COR-L47 (cell line): ENCODE measurements at regions not wholly inside any gene's neighbourhood (a gene's known extent, or its start where the extent isn't known, plus 50 kb on each side); places are given as distances from the start of the nearest gene placed in this dataset.

Experiments used
- DNase-seq: peaks from one replicate; lab custom pipeline; 2025; lab: John Stamatoyannopoulos, UW

DNA sequence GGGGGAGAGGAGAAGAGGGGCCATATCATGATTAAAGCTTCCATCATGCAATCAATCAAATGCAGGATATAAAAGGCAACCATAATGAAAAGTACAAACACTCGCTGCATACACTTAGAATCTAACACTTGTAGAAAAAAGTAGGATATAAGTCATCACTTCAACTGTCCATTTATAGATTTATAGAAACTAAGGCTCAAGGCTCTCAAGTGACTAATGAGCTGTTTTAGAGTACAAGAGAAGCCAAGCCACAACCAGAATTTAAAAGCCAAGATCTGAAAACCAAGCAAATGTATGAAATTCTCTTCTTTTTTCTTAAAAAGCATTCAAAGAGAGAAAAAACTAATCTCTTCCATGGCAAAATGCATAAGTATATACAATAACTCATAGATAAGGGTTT, 160.2 kb upstream of the BLID start:
- DNase-seq: no peak

DNA sequence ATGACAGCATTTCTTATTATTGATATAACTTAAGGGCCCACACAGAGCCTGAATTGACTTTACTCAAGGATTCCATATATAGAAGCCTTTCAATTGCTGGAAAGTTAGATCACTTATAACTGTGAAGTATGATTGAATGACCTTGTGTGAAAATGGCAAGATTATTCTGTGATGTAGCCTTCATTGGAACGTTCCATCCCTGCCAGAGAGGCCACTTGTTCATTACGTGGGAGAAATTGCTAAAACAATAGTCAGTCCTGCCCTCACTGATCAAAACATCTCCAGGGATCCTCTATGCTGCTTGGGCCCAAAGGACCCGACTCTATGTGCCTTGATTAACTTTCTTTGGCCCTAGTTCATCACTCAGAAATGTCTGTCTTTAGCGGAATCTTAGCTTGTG, 159.5 kb upstream of the BLID start:
- DNase-seq: no peak

DNA sequence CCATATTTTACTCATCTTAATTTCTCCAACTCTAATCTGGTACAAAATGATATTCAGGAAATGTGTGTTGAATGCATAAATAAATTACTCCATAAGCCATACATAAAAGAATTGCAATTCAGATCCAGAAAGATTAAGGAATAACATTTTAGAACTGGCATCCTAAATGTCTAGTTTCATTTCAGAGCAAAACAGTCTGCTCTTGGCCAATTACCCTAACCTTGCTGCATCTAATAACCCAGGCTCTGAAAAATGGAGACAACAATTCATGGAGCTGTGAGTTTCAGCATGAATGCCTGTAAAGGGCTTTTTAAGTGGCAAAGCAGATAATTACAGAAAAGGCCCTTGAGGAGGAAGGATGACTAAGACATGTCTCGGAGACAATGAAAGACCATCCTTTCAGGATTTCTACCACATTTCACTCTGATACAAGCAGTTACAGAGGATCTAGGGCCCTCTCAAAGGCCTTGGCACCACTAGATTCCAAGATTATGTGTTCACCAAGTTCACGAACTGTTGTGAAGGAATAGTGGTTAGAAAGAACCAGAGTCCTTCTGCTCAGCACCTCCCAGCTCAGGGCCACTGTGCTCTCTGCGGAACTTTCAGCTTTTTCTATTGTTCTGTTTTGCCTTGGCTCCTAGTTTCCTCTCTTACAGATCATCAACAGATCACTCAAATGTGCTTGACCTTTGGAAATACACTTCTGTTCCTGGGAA, 157.6 kb upstream of the BLID start:
- no peak for DNase-seq

DNA sequence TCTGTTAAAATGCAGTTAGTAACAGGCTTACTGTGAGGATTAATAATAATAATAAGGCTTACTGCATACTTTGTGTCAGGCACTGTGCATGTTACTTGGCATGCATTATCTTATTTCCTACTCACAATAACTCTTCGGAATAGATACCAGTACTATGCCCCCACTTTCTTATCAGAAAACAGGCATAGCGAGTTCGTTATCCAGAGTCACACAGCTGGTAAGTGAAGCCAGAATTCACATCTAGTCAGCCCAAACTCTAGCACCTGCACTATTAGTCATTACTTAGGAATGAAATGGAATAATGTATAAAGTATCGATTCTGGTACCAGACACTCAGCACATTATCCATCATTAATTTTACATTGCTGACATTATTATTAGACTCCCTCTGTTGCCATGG, 155.7 kb upstream of the BLID start:
- no peak for DNase-seq

DNA sequence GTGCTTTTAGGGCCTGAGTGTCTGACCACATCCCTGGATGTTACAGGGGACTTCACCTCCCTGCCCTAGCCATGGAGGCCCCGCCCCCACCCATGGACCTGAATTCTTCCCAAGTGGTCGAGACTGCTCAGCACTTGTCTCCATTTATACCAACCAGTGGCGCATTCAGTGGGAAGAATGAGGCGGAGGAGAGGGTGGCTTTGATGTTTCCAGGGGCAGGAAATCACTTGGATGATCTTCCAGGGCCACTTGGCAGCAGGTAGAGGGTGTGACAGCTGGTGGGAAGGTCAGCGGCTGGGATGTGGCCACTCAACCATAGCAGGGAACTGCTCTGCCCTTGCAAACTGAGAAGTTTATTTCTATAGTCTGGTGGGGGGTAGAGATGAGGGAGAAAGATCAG, 155.1 kb upstream of the BLID start:
- no peak for DNase-seq

DNA sequence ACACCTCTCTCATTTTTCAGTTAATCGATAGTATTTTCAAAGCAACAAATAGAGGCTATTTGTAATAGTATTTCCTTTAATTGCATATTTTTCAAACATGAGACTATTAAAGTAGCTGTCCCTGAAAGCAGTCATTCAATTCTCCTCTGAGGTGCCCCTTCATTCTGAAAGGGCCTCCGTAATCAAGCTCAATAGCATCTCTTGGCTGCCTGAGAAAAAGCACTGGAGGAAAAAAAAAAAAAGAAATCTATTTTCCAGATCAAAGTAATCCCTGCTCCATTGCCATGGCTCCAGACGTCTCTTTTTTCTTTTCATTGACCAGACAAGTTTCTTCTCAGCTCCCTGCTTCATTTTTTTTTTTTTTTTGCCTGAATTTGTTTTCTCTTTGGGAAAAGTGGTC, 154.5 kb upstream of the BLID start:
- no peak for DNase-seq

DNA sequence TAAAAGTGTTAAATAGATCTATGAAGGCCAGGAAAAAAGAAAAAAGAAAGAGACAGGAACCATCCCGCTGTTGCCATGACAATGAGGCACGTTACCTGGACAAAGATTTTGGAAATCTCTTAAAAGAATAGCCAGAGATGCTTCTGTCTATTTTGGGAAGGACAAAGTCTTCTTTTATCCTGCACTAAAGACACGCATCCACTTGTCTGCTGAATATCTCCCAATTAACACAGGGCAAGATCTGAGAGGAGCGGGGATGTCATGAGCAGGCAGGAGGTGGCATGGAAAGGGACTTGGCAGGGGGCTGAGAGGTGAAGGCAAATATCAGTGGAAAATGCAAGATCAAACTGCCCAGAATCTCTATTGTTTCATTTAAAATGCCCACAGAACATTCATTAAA, 153.8 kb upstream of the BLID start:
- no peak for DNase-seq

DNA sequence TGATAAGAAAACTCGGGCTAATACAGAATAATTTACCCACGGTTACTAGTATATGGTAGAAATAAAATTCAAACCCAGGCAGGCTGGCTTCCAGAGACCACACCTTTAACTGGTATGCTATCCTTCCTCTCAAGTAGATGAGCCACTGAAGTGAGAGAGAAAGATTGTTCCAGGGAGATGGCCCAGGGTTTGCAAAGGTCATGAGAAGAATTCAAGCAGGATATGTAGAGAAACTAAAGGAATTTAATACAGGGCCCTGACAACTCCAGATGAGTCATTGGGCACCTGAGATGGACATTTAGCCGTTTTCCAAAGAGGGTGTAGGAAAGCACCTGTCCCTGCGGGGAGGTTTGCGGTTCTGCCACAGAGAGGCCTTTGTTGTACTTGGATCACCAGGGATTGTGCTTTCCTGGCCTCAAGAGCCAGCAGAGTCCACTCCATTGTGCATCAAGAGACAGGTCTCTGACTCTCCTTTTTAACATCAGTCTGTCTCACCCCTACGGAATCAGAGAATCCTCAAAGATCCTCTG, 152.7 kb upstream of the BLID start:
- no peak for DNase-seq

DNA sequence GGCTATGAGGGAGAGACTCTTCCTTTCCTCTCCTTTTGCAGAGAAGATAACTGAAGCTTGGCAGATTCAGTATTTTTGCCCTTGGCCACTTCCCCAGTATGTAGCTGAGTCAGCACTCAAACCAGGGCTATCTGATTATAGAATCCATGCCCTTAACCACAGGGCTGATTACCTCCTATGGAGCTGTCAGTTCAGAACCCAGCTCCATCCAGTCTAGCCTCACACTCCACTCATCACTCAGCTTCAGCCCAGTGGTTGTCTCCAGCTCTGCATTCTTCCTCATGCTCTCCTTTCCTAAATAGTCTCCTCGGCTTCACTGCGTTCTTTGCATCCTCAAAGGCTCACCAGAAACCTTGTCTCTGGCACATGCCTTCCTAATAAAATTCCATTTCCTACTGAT, 151.6 kb upstream of the BLID start:
- no peak for DNase-seq

DNA sequence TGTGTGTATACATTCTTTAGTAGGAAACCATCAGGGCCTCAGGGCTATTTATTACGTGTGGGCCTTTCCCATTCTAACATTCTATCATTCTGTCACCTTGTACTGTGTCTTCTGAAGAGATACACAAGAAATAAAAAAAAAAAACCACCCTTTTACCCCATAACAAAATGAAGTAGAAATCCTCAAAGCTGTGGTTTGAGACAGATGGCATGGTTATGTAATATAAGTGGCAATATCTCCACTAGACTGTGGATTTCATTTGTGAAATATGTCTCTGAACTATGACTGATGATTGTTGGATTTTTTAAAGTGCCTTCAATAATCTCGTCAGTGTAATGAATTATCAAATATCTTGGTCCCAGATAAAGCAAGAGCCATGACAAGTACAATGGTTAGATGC, 150.0 kb upstream of the BLID start:
- DNase-seq: no peak

DNA sequence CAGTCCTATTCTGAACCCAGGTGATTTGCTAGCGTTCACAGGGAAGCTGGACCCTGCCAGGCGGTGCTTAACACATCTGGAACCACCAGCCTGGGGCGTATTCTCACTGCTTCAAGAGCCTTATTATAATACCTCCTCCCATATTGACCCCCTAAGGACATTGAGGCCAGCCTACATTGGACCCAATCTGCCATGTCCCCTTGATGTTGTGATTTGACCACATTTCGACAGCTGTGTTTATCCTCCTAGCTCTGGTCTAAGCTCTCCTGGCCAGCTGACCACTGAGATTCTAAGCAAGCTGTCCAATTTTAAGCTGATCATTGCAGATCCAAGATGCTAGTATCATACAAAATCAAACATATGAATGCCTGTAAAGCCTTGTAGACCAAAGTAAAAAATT, 148.1 kb upstream of the BLID start:
- DNase-seq: no peak

DNA sequence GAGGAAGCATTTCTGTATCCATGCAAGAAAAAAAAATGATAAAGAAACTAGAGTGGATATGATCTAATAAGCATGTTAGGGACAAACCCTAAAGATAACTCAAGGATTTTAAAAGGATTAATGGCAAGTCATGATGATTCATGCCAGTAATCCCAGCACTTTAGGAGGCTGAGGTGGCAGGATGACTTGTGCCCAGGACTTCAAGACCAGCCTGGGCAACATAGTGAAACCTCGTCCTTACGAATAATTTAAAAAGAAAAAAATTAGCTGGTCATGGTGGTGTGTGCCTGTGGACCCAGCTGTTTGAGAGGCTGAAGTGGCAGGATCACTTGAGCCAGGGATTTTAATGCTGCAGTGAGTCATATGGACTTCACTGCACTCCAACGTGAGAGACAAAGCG, 145.5 kb upstream of the BLID start:
- no peak for DNase-seq

DNA sequence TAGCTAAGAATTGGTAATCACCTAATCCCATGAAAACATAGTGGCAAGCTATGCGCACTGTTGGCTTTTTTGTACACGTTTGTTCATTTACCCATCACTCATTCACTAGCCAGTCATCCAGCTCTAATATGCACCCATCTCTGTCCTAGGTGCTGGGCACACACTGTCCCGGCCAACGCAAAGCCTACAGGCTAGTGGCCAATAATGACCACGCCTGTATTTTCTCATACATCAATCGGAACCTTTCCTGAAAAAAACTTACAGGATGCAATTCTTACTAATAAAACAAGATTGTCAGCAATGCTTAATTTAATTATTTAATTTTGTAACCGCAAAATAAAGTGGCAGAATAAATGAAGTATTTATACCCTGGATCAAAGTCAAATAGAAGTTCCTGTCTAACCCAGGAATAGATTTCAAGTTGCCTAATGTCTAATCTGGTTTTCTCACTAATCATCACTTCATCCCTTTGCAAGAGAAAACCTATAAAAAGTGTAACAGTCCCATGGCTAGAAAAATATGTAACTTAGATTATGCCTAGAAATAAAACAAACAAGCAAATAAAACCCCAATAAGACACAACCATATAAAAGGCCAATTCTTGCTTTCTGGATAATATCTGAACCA, 143.3 kb upstream of the BLID start:
- no peak for DNase-seq

DNA sequence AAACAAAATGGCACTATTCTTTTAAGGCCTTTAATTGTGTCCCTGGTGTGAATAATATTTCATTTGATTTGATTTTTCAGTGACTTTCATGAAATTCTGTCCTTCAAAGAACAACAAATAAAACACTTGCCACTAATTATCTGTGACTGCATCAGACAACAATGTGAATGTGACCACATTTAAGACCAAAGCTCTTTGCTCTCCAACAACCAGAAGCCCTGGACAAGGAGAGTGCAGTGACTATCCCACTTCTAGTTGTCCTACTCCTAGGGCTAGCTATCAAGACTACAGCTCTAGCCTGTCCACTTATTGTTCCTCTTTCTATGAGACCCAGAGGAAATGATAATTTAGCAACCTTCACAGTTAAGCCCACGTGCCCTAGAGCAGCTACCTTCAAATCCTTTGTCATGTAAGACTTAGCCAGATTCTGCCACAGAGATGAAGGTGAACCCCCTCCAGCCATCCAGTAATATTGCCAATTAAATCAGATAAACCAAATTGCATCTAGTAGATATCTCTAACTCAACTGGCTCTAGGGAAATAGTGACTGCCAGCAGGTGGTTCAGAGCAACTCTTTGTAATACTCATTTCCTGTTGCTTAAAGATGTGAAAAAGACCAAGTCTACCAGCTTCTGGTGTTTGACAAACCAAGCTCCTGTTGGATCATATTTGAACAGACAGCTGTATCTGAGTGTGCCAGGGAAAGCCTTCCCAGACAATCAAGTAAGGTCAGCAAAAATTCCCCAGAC, 142.6 kb upstream of the BLID start:
- no peak for DNase-seq

DNA sequence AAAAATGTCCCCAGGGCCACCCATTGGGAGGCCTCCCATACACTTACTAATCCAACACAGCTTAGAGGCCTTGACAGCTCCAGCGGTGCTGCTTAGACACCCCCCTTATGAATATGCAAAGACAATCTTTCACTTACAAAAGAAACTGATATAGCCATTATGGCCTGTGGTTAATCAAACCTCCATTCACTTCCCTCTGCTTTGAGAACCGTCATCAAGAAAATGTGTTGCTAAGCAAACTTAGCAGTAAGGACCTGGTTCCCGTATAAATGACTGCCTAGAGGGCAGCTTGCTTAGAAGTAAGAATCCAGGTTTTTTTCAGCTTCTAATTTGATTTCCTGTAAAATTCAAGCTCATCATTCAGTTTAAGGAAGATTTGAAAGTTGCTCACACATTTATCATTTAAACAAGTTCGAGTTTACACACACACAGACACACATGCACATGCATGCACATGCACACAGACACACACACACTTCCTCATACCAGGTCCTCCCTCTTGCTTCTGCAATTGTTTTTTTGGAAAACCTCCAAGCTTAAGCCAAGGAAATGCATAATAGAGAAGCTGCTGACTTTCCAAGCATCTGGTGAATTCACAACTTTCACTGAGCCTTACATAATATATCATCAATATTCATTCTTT, 137.7 kb upstream of the BLID start:
- DNase-seq: no peak

DNA sequence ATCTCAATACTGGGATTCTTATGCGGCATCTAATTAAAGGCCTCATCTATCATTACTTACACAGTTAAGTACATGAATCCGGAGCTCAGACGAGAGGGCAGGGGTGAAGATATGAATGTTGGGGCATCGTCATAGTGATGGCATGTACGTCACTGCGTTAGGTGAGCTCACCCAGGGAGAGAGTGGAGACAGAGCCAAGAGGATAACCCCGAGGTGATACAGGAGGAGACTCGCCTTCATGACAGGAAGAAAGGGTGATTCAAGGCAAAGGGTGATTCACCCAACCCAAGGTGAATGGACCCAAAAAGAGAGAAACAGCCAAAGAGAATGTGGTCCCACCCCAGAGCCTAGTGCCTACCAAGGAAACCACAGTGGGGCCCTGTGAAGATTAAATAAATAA, 132.9 kb upstream of the BLID start:
- DNase-seq: no peak

DNA sequence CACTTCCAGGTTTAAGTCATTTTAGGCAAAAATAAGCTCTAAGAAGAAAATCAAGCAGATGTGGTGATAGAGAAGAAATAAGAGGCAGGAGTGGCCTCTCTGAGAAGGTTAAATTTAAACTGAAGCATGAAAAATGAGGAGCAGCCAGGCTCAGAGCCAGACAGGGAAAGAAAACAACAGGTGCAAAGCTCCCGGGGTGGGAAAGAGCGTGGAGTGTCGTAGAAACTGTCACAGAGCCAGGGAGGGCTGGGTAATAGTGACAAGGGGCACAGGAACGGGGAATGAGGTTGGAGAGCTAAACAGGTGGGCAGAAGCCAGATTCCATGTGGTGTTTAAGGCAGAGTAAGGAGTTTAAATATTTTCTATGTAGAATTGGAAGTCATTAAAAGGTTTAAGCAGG, 132.1 kb upstream of the BLID start:
- no peak for DNase-seq

DNA sequence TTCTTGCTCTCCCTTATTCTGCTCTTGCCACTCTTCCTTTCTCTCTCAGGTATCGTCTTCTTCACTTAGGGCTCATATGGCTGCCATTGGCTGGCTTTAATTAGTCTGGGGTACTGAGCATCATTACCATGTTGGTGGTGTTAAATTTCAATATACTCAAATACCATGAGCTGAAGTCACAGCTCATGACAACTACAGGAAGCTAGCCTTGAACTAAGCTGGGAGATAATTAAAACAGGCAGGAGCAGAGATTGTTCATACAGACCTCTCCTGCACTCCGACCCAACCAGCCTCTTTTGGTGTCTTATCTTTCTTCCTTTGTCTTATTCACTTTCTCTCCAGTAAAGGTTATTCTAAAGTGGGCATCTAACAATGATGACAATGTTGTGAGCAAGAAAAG, 130.9 kb upstream of the BLID start:
- no peak for DNase-seq

DNA sequence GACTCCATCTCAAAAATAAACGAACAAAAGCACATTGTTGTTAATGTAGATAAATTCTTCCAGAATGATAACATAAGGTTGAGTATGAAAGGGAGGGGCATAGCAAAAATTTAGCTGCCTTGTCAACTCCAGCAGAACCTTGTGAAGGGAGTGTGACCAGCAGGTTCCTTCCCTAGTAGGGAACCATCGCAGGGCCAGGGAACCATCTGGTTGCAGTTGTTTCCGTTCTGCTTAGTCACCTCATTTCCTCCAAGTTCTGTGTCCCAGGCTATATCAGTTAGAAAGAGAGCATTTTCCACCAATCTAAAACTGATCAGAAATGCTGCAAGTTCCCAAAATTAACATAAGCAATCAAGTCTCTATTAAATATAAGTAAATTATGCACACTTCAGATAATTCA, 126.7 kb upstream of the BLID start:
- DNase-seq: no peak

DNA sequence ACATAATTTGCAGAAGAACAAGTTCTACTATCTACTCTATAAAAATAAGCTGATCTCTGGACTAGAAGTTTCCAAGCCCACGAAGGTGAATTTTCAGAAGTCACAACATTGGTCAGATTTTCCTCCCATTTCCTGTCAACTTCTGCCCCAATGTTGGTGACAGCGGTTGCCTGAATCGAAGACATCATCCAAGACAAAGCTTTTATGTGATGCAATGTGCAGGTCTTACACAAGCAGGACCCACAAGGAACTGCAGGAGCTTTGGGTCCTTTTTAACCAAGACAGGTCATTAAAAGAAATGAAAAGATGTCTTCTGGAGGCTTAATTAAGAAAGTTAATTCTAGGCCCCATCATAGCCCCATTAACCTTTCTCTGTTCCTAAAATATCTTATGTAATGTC, 125.6 kb upstream of the BLID start:
- DNase-seq: no peak

DNA sequence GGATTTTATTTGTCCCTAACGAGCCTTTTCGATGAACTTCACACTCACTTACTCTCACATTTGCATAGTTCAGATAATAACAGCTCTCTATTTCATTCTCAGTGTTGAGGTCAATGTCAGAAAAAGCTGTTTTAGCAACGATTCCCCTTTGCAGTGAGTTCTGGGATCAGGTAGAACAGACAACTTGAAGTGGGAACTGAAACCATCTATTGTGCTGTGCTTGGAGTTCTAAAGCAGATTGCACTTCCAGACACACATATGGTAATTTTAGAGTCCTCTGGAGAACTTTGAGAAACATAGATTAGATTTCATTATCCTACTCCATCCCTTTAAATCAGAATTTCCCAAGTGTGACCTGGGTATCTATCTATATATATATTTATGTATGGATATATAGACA, 124.6 kb upstream of the BLID start:
- no peak for DNase-seq

DNA sequence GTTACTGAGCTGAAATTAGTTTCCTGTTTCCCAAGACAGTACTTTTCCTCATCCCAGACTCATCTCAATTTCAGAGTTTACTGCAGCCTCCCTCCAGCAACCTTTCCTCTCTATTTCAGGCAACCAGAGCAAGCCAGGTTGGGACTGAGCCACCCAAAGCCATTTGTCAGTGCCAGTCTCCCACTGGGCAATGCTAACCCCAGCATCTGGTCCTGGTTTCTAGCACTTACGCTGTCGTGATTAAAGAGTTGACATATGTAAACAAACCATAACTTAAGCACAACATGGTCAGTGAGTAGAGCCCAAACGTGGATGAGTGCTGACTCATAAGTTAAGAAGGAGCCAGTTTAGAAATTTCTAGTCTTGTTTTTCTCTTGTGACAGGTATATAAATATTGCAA, 119.6 kb upstream of the BLID start:
- no peak for DNase-seq

DNA sequence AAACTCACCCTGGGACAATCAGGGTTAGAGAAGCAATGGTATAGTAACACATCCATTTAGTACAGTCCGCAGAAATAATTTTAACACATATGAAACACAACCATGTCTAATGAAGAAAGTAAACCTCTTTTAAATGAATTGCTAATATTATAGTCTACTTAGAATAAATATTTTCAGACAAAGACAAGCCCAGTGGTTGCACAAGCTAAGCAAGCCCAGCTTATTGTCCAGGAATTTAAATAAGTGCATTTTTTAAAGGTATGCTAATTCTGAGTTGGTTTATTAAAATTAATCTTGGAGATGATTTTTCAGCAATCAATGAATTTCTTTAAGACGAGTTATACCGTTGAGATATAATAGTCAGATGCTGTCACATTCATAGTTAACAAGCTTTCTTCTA, 118.8 kb upstream of the BLID start:
- DNase-seq: no peak
